Uterus (tissue), 2 donors: ENCODE measurements at regions not wholly inside any gene's neighbourhood (a gene's known extent, or its start where the extent isn't known, plus 50 kb on each side); places are given as distances from the start of the nearest gene placed in this dataset.

Experiments
- CTCF ChIP-seq, 4 experiments: fragments of 200-600 bp in 2 of 4; fragments of 450-650 bp in 2 of 4; sonication (generic) in 2 of 4; IDR thresholded peaks; one replicate each; pipeline ENCODE4 v1.5.1; 2016 to 2019; ENCODE audit warnings: antibody characterized with exemption in 4 of 4, mild to moderate bottlenecking in 2 of 4, moderate library complexity in 1 of 4
- POLR2A ChIP-seq, 2 donors: fragments of 450-650 bp; IDR thresholded peaks; one replicate each; pipeline ENCODE4 v1.6.1; 2016; ENCODE audit warnings: antibody characterized with exemption in 2 of 2, mild to moderate bottlenecking in 1 of 2, moderate library complexity in 1 of 2

DNA sequence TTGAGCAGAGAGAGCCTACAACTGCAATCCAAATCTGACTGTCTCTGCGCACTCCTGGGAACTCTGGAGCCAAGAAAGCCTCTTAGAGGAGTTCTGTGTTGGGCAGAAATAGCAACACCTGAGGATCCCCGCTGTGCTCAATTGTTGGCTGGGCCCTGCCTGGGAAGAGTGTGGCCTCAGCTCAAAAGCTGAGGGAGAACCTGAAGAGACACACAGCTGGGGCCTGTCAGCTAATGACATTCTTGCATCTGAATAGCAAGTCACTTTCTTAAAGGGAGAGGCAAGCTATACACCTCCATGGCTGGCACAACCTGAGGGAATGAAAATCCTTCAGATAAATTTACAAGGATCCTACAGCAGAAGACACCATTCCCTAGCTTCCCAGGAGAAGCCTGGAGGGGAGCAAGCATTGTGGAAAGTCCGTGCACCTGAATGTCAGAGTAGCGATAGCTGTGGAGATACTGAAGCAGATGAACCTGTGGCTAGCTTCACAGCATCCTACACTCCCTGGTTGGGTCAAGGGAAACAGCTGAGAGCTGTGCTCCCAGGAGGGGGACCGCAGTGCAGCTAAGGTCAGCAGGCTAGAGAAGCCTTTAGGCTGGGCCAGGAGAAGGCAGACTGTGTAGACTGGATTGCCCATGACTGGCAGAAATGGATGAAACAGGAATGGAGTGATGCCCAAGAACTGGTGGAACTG lies 159.9 kb upstream of the PFN2 start:
- no peak for TF ChIP-seq CTCF (IDR thresholded peaks at IDR 0.05)
- TF ChIP-seq POLR2A (IDR thresholded peaks at IDR 0.05): no peak
